H1 (cell line): ENCODE measurements at regions not wholly inside any gene's neighbourhood (a gene's known extent, or its start where the extent isn't known, plus 50 kb on each side); places are given as distances from the start of the nearest gene placed in this dataset.

Source experiments
- CTCF ChIA-PET: fragments of 300-600 bp; sonication (Branson Sonifier 250); formaldehyde crosslinking; loops from one replicate; lab custom pipeline; 2021; ENCODE audit not compliant: partially characterized antibody; lab: Charles Lee
- POLR2A ChIA-PET: fragments of 300-600 bp; sonication (Branson Sonifier 250); formaldehyde crosslinking; loops from one replicate; lab custom pipeline; 2021; ENCODE audit warnings: inconsistent platforms; ENCODE audit not compliant: partially characterized antibody; lab: Charles Lee
- DNase-seq, 2 experiments: peaks; one replicate each; pipeline versions ENCODE4 v3.0.0 to v3.0.0-alpha.2; 2010 to 2022; ENCODE audit warnings: low spot score in 2 of 2, low read depth in 1 of 2, mixed read lengths in 1 of 2
- FAIRE-seq: peaks from 2 replicates; lab custom pipeline; 2011; peaks lifted over from hg19 to GRCh38; lab: Jason Lieb, UNC
- H2AFZ ChIP-seq: 2 replicates; pipeline ENCODE4 v1.8.1; 2012; ENCODE audit warnings: low read length, inconsistent platforms
- H2AK5ac ChIP-seq: 2 replicates; pipeline ENCODE4 v1.6.1; 2013; ENCODE audit warnings: low read depth, low read length
- H2BK120ac ChIP-seq: replicated peaks from 2 replicates; pipeline ENCODE3; 2013; ENCODE audit warnings: low read depth, low read length, inconsistent platforms
- H2BK12ac ChIP-seq: 2 replicates; pipeline ENCODE4 v1.6.1; 2013; ENCODE audit warnings: low read depth, low read length
- H2BK15ac ChIP-seq: 2 replicates; pipeline ENCODE4 v1.6.1; 2013; ENCODE audit warnings: low read length
- H2BK20ac ChIP-seq: 2 replicates; pipeline ENCODE4 v1.6.1; 2013; ENCODE audit warnings: low read length
- H2BK5ac ChIP-seq: 2 replicates; pipeline ENCODE4 v1.6.1; 2013; ENCODE audit warnings: low read depth, low read length
- H3K14ac ChIP-seq: 2 replicates; pipeline ENCODE4 v1.6.1; 2013; ENCODE audit warnings: inconsistent platforms; ENCODE audit not compliant: insufficient read length
- H3K18ac ChIP-seq: 2 replicates; pipeline ENCODE4 v1.6.1; 2013; ENCODE audit warnings: low read length; ENCODE audit errors: extremely low read depth
- H3K23ac ChIP-seq: 2 replicates; pipeline ENCODE4 v1.6.1; 2013; ENCODE audit warnings: inconsistent platforms; ENCODE audit not compliant: insufficient read length
- H3K23me2 ChIP-seq: 2 replicates; pipeline ENCODE4 v1.6.1; 2013; ENCODE audit warnings: low read depth, low read length
- H3K27ac ChIP-seq: 2 replicates; pipeline ENCODE4 v1.6.1; 2011; ENCODE audit warnings: low read depth, low read length, inconsistent platforms
- H3K27me3 ChIP-seq, 4 experiments: replicated peaks in 1 of 4; 1 replicate in 1 of 4; 2 replicates in 3 of 4; pipeline versions ENCODE4 v1.6.1 to v1.8.1; 2011 to 2013; ENCODE audit warnings: low read length in 3 of 4, mild to moderate bottlenecking in 3 of 4, inconsistent platforms in 2 of 4, mixed read lengths in 2 of 4, moderate library complexity in 1 of 4; ENCODE audit not compliant: control insufficient read depth in 3 of 4, insufficient read depth in 3 of 4; ENCODE audit errors: extremely low read depth in 1 of 4
- H3K36me3 ChIP-seq, 4 experiments: 2 replicates each; pipeline versions ENCODE4 v1.6.1 to v1.8.1; 2011 to 2013; ENCODE audit warnings: mild to moderate bottlenecking in 4 of 4, low read length in 3 of 4, moderate library complexity in 2 of 4, control low read depth in 1 of 4, inconsistent platforms in 1 of 4; ENCODE audit not compliant: insufficient read depth in 4 of 4, control insufficient read depth in 2 of 4
- H3K4ac ChIP-seq: replicated peaks from 2 replicates; pipeline ENCODE3; 2013; ENCODE audit warnings: low read length, low read depth, mixed read lengths, inconsistent platforms; ENCODE audit not compliant: insufficient read length
- H3K4me1 ChIP-seq, 4 experiments: replicated peaks in 1 of 4; 1 replicate in 1 of 4; 2 replicates in 3 of 4; pipeline versions ENCODE4 v1.6.1 to v1.8.1; 2011 to 2013; ENCODE audit warnings: low read length in 3 of 4, inconsistent platforms in 2 of 4, mixed read lengths in 1 of 4; ENCODE audit not compliant: insufficient read depth in 4 of 4, control insufficient read depth in 3 of 4
- H3K4me2 ChIP-seq, 2 experiments: 2 replicates each; pipeline versions ENCODE4 v1.6.1 to v1.8.1; 2011 to 2013; ENCODE audit warnings: low read depth in 2 of 2, low read length in 2 of 2, control low read depth in 1 of 2, inconsistent platforms in 1 of 2, mild to moderate bottlenecking in 1 of 2; ENCODE audit not compliant: insufficient read depth in 1 of 2
- H3K4me3 ChIP-seq, 4 experiments: fragments of 200-600, 300-600 bp in 1 of 4; sonication (generic), shearing (Covaris generic), sonication (Bioruptor Twin) in 1 of 4; 2 replicates each; pipeline versions ENCODE4 v1.5.1 to v1.8.1; 2011 to 2016; ENCODE audit warnings: low read length in 4 of 4, low read depth in 3 of 4, control low read depth in 2 of 4, inconsistent platforms in 2 of 4, mild to moderate bottlenecking in 2 of 4, mixed read lengths in 1 of 4, moderate library complexity in 1 of 4; ENCODE audit not compliant: insufficient read depth in 2 of 4; ENCODE audit errors: extremely low read depth in 1 of 4
- H3K56ac ChIP-seq: replicated peaks from 2 replicates; pipeline ENCODE3; 2013; ENCODE audit warnings: low read depth, mild to moderate bottlenecking, mixed read lengths, low read length, inconsistent platforms; ENCODE audit not compliant: insufficient read length
- H3K79me1 ChIP-seq: 2 replicates; pipeline ENCODE4 v1.6.1; 2013; ENCODE audit warnings: low read depth, low read length, control low read depth
- H3K79me2 ChIP-seq, 2 experiments: 2 replicates each; pipeline versions ENCODE4 v1.6.1 to v1.8.1; 2012 to 2013; ENCODE audit warnings: low read length in 2 of 2, mild to moderate bottlenecking in 2 of 2, inconsistent platforms in 1 of 2; ENCODE audit not compliant: insufficient read depth in 2 of 2, control insufficient read depth in 1 of 2
- H3K9ac ChIP-seq, 4 experiments: replicated peaks in 1 of 4; 1 replicate in 1 of 4; 2 replicates in 3 of 4; pipeline versions ENCODE4 v1.6.1 to v1.8.1; 2011 to 2013; ENCODE audit warnings: low read depth in 3 of 4, low read length in 3 of 4, control low read depth in 2 of 4, mild to moderate bottlenecking in 2 of 4, moderate library complexity in 2 of 4, inconsistent platforms in 1 of 4; ENCODE audit errors: extremely low read depth in 1 of 4
- H3K9me3 ChIP-seq, 2 experiments: 2 replicates each; pipeline versions ENCODE4 v1.6.1 to v1.8.1; 2012 to 2013; ENCODE audit warnings: mild to moderate bottlenecking in 2 of 2, moderate library complexity in 2 of 2, control low read depth in 1 of 2, inconsistent platforms in 1 of 2, low read depth in 1 of 2, low read length in 1 of 2, mixed read lengths in 1 of 2; ENCODE audit not compliant: insufficient read depth in 2 of 2
- H4K20me1 ChIP-seq, 2 experiments: replicated peaks in 1 of 2; 2 replicates each; pipeline versions ENCODE3 to v1.8.1; 2011 to 2013; ENCODE audit warnings: inconsistent platforms in 2 of 2, low read length in 2 of 2, mild to moderate bottlenecking in 1 of 2; ENCODE audit not compliant: insufficient read depth in 2 of 2, control insufficient read depth in 1 of 2
- H4K5ac ChIP-seq: 2 replicates; pipeline ENCODE4 v1.6.1; 2013; ENCODE audit warnings: low read length, low read depth, mixed read lengths, inconsistent platforms; ENCODE audit not compliant: insufficient read length
- H4K8ac ChIP-seq: 2 replicates; pipeline ENCODE4 v1.8.0; 2013; ENCODE audit warnings: mild to moderate bottlenecking, moderate library complexity, low read length, inconsistent platforms; ENCODE audit not compliant: insufficient read depth; ENCODE audit errors: extremely low read depth
- H4K91ac ChIP-seq: replicated peaks from 2 replicates; pipeline ENCODE3; 2013; ENCODE audit warnings: low read length, mixed read lengths, inconsistent platforms; ENCODE audit not compliant: insufficient read length
- EGR1 ChIP-seq: IDR thresholded peaks from 2 replicates; pipeline ENCODE4 v1.6.1; 2011; ENCODE audit warnings: low read depth, low read length, borderline replicate concordance
- EZH2 ChIP-seq: fragments of 200-600 bp; sonication (generic); IDR thresholded peaks from 2 replicates; pipeline ENCODE4 v1.7.1; 2012; ENCODE audit warnings: low read depth, mild to moderate bottlenecking, moderate library complexity, low read length, inconsistent platforms; ENCODE audit not compliant: severe bottlenecking
- HDAC6 ChIP-seq: IDR thresholded peaks from one replicate; pipeline ENCODE4 v1.7.1; 2012; ENCODE audit warnings: low read depth, mild to moderate bottlenecking, inconsistent platforms, low read length, moderate library complexity
- JUN ChIP-seq: IDR thresholded peaks from 2 replicates; pipeline ENCODE4 v1.6.1; 2011; ENCODE audit warnings: low read depth, mild to moderate bottlenecking, improper control_type of control experiment, low read length
- KDM5A ChIP-seq: fragments of 200-600 bp; IDR thresholded peaks from 2 replicates; pipeline ENCODE4 v1.7.1; 2012; ENCODE audit warnings: mild to moderate bottlenecking, low read length, inconsistent platforms, mixed read lengths
- NRF1 ChIP-seq: IDR thresholded peaks from 2 replicates; pipeline ENCODE4 v1.6.1; 2011; ENCODE audit warnings: mild to moderate bottlenecking, low read depth, low read length, improper control_type of control experiment
- RFX5 ChIP-seq: IDR thresholded peaks from 2 replicates; pipeline ENCODE4 v1.6.1; 2011; ENCODE audit warnings: low read depth, low read length, improper control_type of control experiment, borderline replicate concordance
- RXRA ChIP-seq: IDR thresholded peaks from 2 replicates; pipeline ENCODE4 v1.6.1; 2011; ENCODE audit warnings: low read depth, mild to moderate bottlenecking, low read length, moderate library complexity; ENCODE audit not compliant: insufficient read depth
- SIN3A ChIP-seq, 2 experiments: IDR thresholded peaks in 1 of 2; conservative IDR thresholded peaks in 1 of 2; 2 replicates each; pipeline ENCODE4 v1.6.1; 2011 to 2012; ENCODE audit warnings: low read length in 2 of 2, improper control_type of control experiment in 1 of 2, low read depth in 1 of 2, mild to moderate bottlenecking in 1 of 2
- SIRT6 ChIP-seq: IDR thresholded peaks from one replicate; pipeline ENCODE4 v1.7.1; 2012; ENCODE audit warnings: low read length, inconsistent platforms
- SIX5 ChIP-seq: IDR thresholded peaks from 2 replicates; pipeline ENCODE4 v1.6.1; 2011; ENCODE audit warnings: mild to moderate bottlenecking, low read depth, low read length
- SUZ12 ChIP-seq: fragments of 200-600 bp; sonication (generic); IDR thresholded peaks from 2 replicates; pipeline ENCODE4 v1.6.1; 2012; ENCODE audit warnings: mild to moderate bottlenecking, inconsistent platforms, low read length, moderate library complexity, mixed read lengths
- TCF12 ChIP-seq: IDR thresholded peaks from 2 replicates; pipeline ENCODE4 v1.6.1; 2011; ENCODE audit warnings: low read depth, mild to moderate bottlenecking, low read length
- YY1 ChIP-seq: IDR thresholded peaks from 2 replicates; pipeline ENCODE4 v1.6.1; 2011; ENCODE audit warnings: low read depth, mild to moderate bottlenecking, low read length
- WGBS, 2 experiments: shearing (Covaris generic) in 1 of 2; methylation state at CpG; one replicate each; pipeline versions ENCODE4 v1.1.6 to v1.1.7; 2013 to 2015; ENCODE audit warnings: low lambda C conversion rate in 2 of 2, mixed read lengths in 2 of 2, inconsistent platforms in 1 of 2, low coverage in 1 of 2, missing lambda C conversion rate in 1 of 2; ENCODE audit not compliant: insufficient replicate concordance in 2 of 2, insufficient coverage in 1 of 2, insufficient read length in 1 of 2; ENCODE audit errors: extremely low coverage in 1 of 2, missing lambda C conversion rate in 1 of 2; 5-methylcytosine and 5-hydroxymethylcytosine counted together

- WGBS, 2 experiments: 92% methylated on average over 1 of the region's 1 CpG; no CpG with 5 or more reads in 1 of the 2 experiments
- Histone ChIP-seq H3K36me3 (no peaks in the 10 kb centered on the region), H3K18ac (no peak overlapping the region), H3K79me2 (no peaks in the 10 kb centered on the region), H2BK5ac (no peak overlapping the region), H3K56ac (no peak overlapping the region), H4K5ac (no peak overlapping the region), H3K23me2 (no peaks in the 10 kb centered on the region), H4K91ac (no peak overlapping the region), H3K14ac (no peak overlapping the region), H2BK120ac (no peak overlapping the region), H3K23ac (no peak overlapping the region), H3K27ac (no peak overlapping the region), H3K4me1 (peaks cover 0 to 4% (median 2%) of the 10 kb centered on the region in 4 experiments; a peak in 3 of 7 replicates), H4K8ac (no peak overlapping the region), H2BK15ac (no peak overlapping the region), H3K4me3 (no peak overlapping the region), H2AFZ (no peak overlapping the region), H3K9me3 (peaks cover 3 to 4% of the 10 kb centered on the region in 2 experiments; a peak in 1 of 4 replicates), H3K27me3 (no peaks in the 10 kb centered on the region), H3K4ac (no peak overlapping the region), H3K9ac (no peak overlapping the region), H2BK12ac (no peak overlapping the region), H2BK20ac (no peak overlapping the region), H3K4me2 (no peak overlapping the region), H4K20me1 (no peaks in the 10 kb centered on the region), H2AK5ac (no peak overlapping the region), H3K79me1 (no peaks in the 10 kb centered on the region)
- ChIA-PET POLR2A (no interaction called here), CTCF (interaction anchor here (1.0 to 1.5 kb wide), 2 partner anchors 20 to 692 kb away, joined by 3 read pairs; no protein-coding TSS in a partner anchor)
- TF ChIP-seq RFX5: no peak
- TF ChIP-seq YY1: no peak
- no peak for TF ChIP-seq RXRA
- TF ChIP-seq NRF1: no peak
- no peak for TF ChIP-seq SIRT6
- TF ChIP-seq SIX5: no peak
- TF ChIP-seq EZH2: no peak
- no peak for TF ChIP-seq JUN
- no peak for TF ChIP-seq KDM5A
- TF ChIP-seq TCF12: no peak
- no peak for TF ChIP-seq HDAC6
- TF ChIP-seq SIN3A (conservative IDR thresholded peaks at IDR 0.05 in 1 of 2, IDR thresholded peaks at IDR 0.05 in 1 of 2; ENCODE audit: low read depth in 1 of 2, low read length in 2 of 2): no peak
- TF ChIP-seq SUZ12: no peak
- TF ChIP-seq EGR1: no peak
- no peak for DNase-seq
- no peak for FAIRE-seq
Observed at GRCh38 chr6:87912102-87912501, 135.5 kb upstream of the SPACA1 start.
